Spleen (tissue), 11 donors: ENCODE measurements at regions not wholly inside any gene's neighbourhood (a gene's known extent, or its start where the extent isn't known, plus 50 kb on each side); places are given as distances from the start of the nearest gene placed in this dataset.
"Not testable (repeated sequence)": the region's sequence is repeated elsewhere in the genome, so short reads cannot be mapped to it uniquely, and the experiment has no call there.

Experiments used
- DNase-seq: peaks from one replicate; pipeline ENCODE4 v3.0.0-alpha.2; 2020
- H3K27ac ChIP-seq, 8 donors: fragments of 200-600 bp; sonication (generic) in 7 of 8; 1 replicate in 4 of 8; 2 replicates in 4 of 8; pipeline versions ENCODE4 v1.5.0 to v1.8.0; 2016 to 2021; ENCODE audit warnings: inconsistent platforms in 4 of 8, mild to moderate bottlenecking in 4 of 8, moderate library complexity in 1 of 8
- H3K27me3 ChIP-seq, 7 donors: fragments of 200-600 bp; sonication (generic) in 6 of 7; replicated peaks in 1 of 7; 1 replicate in 4 of 7; 2 replicates in 3 of 7; pipeline versions ENCODE4 v1.5.0 to v1.8.0; 2016 to 2021; ENCODE audit warnings: inconsistent platforms in 3 of 7, mild to moderate bottlenecking in 1 of 7
- H3K36me3 ChIP-seq, 6 donors: fragments of 200-600 bp; sonication (generic) in 5 of 6; 1 replicate in 4 of 6; 2 replicates in 2 of 6; pipeline versions ENCODE4 v1.5.0 to v1.8.0; 2016 to 2021; ENCODE audit warnings: inconsistent platforms in 2 of 6
- H3K4me1 ChIP-seq, 6 donors: fragments of 200-600 bp; sonication (generic) in 5 of 6; 1 replicate in 3 of 6; 2 replicates in 3 of 6; pipeline versions ENCODE4 v1.5.0 to v1.8.0; 2016 to 2021; ENCODE audit warnings: inconsistent platforms in 3 of 6
- H3K4me3 ChIP-seq, 8 donors: fragments of 200-600 bp; sonication (generic) in 7 of 8; 1 replicate in 4 of 8; 2 replicates in 4 of 8; pipeline versions ENCODE4 v1.5.0 to v1.8.0; 2016 to 2021; ENCODE audit warnings: inconsistent platforms in 4 of 8, mild to moderate bottlenecking in 4 of 8, moderate library complexity in 2 of 8
- H3K9me3 ChIP-seq, 8 donors: fragments of 200-600 bp; sonication (generic) in 7 of 8; 1 replicate in 4 of 8; 2 replicates in 4 of 8; pipeline versions ENCODE4 v1.5.0 to v1.8.0; 2016 to 2021; ENCODE audit warnings: inconsistent platforms in 4 of 8
- CTCF ChIP-seq, 11 experiments: fragments of 200-600 bp in 7 of 11; fragments of 450-650 bp in 4 of 11; sonication (generic) in 4 of 11; IDR thresholded peaks in 8 of 11; conservative IDR thresholded peaks in 3 of 11; 1 replicate in 7 of 11; 2 replicates in 4 of 11; pipeline versions ENCODE4 v1.4.0 to v1.8.0; 2016 to 2021; ENCODE audit warnings: antibody characterized with exemption in 11 of 11, inconsistent platforms in 4 of 11, mild to moderate bottlenecking in 1 of 11
- POLR2A ChIP-seq, 3 donors: fragments of 450-650 bp; IDR thresholded peaks; one replicate each; pipeline ENCODE4 v1.5.1; 2017; ENCODE audit warnings: antibody characterized with exemption in 3 of 3, mild to moderate bottlenecking in 1 of 3
- POLR2AphosphoS5 ChIP-seq, 3 donors: sonication (generic); formaldehyde crosslinking; IDR thresholded peaks; one replicate each; pipeline ENCODE4 v1.5.1; 2017; ENCODE audit warnings: antibody characterized with exemption in 3 of 3
- WGBS, 5 donors: extraction: QIAGEN DNeasy Blood & Tissue Kit in 3 of 5; methylation state at CpG; one replicate each; pipeline versions ENCODE4 v1.1.5 to v1.1.7; 2013 to 2018; 5-methylcytosine and 5-hydroxymethylcytosine counted together
- intact Hi-C: fragments of 100-400 bp; cut with DNase I; formaldehyde crosslinking; loops from one replicate; pipeline ENCODE4 v1.15.0; 2023; ENCODE audit warnings: low total_unique reads
- donor health status: healthy with polysubstance abuse.
- donor health status: DM: no; HTN: no; CAD: no; lungs with moderate emphysema.
- donor health status: DM: no; HTN: no; CAD: no.
- donor health status: Bipolar disorder and iron deficiency.
- donor health status: healthy.
- donor health status: DM: no; HTN: no; CAD: no.
- donor health status: DM: yes; HTN: yes; CAD: no.

DNA sequence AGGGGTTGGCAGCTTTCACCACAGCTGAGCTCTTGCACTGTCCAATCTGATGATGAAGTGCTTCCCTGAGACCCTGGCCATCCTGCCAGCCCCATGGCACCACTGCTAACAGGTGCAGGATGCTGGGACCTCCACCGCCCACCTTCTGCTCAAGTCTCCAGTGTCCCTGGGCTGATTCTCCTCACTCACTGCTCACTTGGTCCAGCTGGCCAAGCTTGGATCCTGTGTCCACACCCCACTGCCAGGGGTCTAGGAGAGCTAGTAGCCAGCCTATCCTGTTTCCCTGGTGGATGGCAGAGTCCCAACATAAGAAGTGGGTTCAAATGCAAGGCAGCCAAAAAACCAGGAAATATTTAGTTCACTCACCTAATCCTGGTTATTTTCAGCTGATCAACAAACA, 217.2 kb upstream of the IRF2BP2 start:
- 55 to 89% (median 83%) methylated on average over 1 of the region's 1 CpG for WGBS, 5 donors
- intact Hi-C loops, result no loop called here
- Histone ChIP-seq H3K4me3 (no peak overlapping the region), H3K9me3 (no peaks in the 10 kb centered on the region), H3K36me3 (no peaks in the 10 kb centered on the region), H3K27me3 (no peaks in the 10 kb centered on the region), H3K4me1 (no peaks in the 10 kb centered on the region), H3K27ac (no peak overlapping the region)
- no peak for TF ChIP-seq POLR2AphosphoS5 (IDR thresholded peaks at IDR 0.05)
- TF ChIP-seq CTCF (IDR thresholded peaks at IDR 0.05 in 8 of 11, conservative IDR thresholded peaks at IDR 0.05 in 3 of 11), result no peak
- TF ChIP-seq POLR2A (IDR thresholded peaks at IDR 0.05), result no peak
- no peak for DNase-seq

DNA sequence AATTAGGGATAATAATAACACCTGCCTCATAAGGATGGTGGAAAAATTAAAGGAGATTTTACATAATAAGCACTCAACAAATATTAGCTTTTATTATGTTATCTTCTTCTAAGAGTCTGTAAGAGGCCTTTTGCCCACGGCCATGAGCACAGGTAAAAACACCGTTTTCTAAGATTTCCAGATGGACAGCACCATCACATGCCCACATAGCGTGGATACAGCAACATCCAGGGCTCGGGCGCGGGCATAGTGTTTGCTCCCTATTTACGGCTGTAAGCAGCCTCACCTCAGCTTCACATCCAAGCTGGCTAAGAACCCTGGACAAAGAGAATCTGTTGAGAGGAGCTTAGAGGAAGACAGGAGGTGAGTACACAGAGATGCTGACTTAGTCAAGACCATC, 216.4 kb upstream of the IRF2BP2 start:
- 93 to 97% (median 96%) methylated on average over 7 of the region's 7 CpGs for WGBS, 5 donors
- DNase-seq, result no peak
- no peak overlapping the region for H3K27ac ChIP-seq

DNA sequence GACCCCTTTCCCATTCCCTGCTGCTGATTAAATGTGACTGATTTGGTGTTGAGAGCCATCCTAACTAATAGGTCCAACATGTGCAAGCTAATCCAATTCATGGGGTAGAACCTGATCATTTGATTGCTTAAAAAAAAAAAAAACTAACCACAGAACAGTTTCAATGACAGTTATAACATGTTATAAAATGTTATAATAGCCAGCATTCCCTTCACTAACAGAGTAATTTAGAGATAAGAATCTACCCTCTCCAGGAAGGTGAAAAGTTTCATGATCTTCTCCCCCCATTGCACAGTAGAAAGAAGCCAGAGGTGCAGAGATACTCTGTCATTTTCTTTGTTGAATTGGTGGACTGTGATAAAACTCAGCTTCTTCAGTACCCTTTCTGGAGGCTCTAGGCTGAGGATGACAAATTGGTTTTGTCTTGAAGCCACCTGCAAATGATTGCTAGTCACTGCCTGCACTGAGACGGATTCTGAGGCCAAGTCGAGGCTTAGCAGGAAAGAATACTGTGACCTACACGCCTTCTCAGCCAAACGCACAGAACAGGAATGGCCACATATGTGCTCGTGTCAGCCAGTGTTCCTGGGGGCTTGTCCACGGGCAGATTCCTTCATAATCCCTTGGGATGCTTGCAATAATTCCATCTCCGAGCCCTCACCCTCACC, 215.7 kb upstream of the IRF2BP2 start:
- no peaks in the 10 kb centered on the region for H3K27me3 ChIP-seq
- no peaks in the 10 kb centered on the region for H3K9me3 ChIP-seq
- no peak overlapping the region for H3K27ac ChIP-seq
- TF ChIP-seq POLR2A (IDR thresholded peaks at IDR 0.05) (no peak), POLR2AphosphoS5 (IDR thresholded peaks at IDR 0.05) (no peak), CTCF (IDR thresholded peaks at IDR 0.05 in 8 of 11, conservative IDR thresholded peaks at IDR 0.05 in 3 of 11) (no peak)
- H3K4me1 ChIP-seq, result no peaks in the 10 kb centered on the region
- no peak for DNase-seq
- WGBS, 5 donors, result 76 to 80% (median 79%) methylated on average over 7 of the region's 7 CpGs
- H3K36me3 ChIP-seq, result no peaks in the 10 kb centered on the region
- intact Hi-C loops, result no loop called here
- H3K4me3 ChIP-seq, result no peak overlapping the region

More for the DNA sequence above, 216.4 kb upstream of the IRF2BP2 start:
- H3K36me3 ChIP-seq, result no peaks in the 10 kb centered on the region
- no peaks in the 10 kb centered on the region for H3K4me1 ChIP-seq
- H3K9me3 ChIP-seq, result no peaks in the 10 kb centered on the region
- intact Hi-C loops, result no loop called here
- H3K4me3 ChIP-seq, result no peak overlapping the region
- no peak for TF ChIP-seq POLR2A (IDR thresholded peaks at IDR 0.05)
- no peak for TF ChIP-seq POLR2AphosphoS5 (IDR thresholded peaks at IDR 0.05)
- TF ChIP-seq CTCF (IDR thresholded peaks at IDR 0.05 in 8 of 11, conservative IDR thresholded peaks at IDR 0.05 in 3 of 11), result no peak
- H3K27me3 ChIP-seq, result no peaks in the 10 kb centered on the region

- H3K36me3 ChIP-seq, intact Hi-C loops, H3K27me3 ChIP-seq, H3K9me3 ChIP-seq, H3K27ac ChIP-seq, H3K4me3 ChIP-seq, DNase-seq, H3K4me1 ChIP-seq: not testable (repeated sequence)
- WGBS, 5 donors, result 90 to 96% (median 92%) methylated on average over 7 of the region's 7 CpGs
Measured at GRCh38 chr1:234824836-234825235, 214.9 kb upstream of the IRF2BP2 start.
